ENCODE measurements at regions not wholly inside any gene's neighbourhood (a gene's known extent, or its start where the extent isn't known, plus 50 kb on each side); places are given as distances from the start of the nearest gene placed in this dataset.
"Not testable (repeated sequence)": the region's sequence is repeated elsewhere in the genome, so short reads cannot be mapped to it uniquely, and the experiment has no call there.

- DNase-seq (ENCODE audit: low spot score): not testable (repeated sequence)
Observed at GRCh38 chr4:102397056-102397455, 51.8 kb upstream of the SLC39A8 start.

- DNase-seq (ENCODE audit: low spot score): no peak
Observed at GRCh38 chr4:102399021-102399420, 53.7 kb upstream of the SLC39A8 start.

GRCh38 chr4:102400898-102401297, 55.6 kb upstream of the SLC39A8 start:
- DNase-seq (ENCODE audit: low spot score): no peak

GRCh38 chr4:102402223-102402622, 56.9 kb upstream of the SLC39A8 start:
- DNase-seq (ENCODE audit: low spot score): no peak

- DNase-seq (ENCODE audit: low spot score): no peak
Observed at GRCh38 chr4:102403116-102403515, 57.8 kb upstream of the SLC39A8 start.

- DNase-seq (ENCODE audit: low spot score): no peak
Observed at GRCh38 chr4:102404431-102404969, 59.2 kb upstream of the SLC39A8 start.

GRCh38 chr4:102405821-102406401, 60.6 kb upstream of the SLC39A8 start:
- DNase-seq (ENCODE audit: low spot score): no peak

GRCh38 chr4:102410884-102411283, 65.6 kb upstream of the SLC39A8 start:
- DNase-seq (ENCODE audit: low spot score): not testable (repeated sequence)

- no peak for DNase-seq (ENCODE audit: low spot score)
Observed at GRCh38 chr4:102411408-102411807, 66.1 kb upstream of the SLC39A8 start.

- no peak for DNase-seq (ENCODE audit: low spot score)
Observed at GRCh38 chr4:102416765-102417164, 71.5 kb upstream of the SLC39A8 start.

GRCh38 chr4:102420563-102421398, 75.5 kb upstream of the SLC39A8 start:
- DNase-seq (ENCODE audit: low spot score): no peak

GRCh38 chr4:102422843-102423242, 77.6 kb upstream of the SLC39A8 start:
- no peak for DNase-seq (ENCODE audit: low spot score)

GRCh38 chr4:102423375-102423774, 77.8 kb upstream of the NFKB1 start:
- no peak for DNase-seq (ENCODE audit: low spot score)

GRCh38 chr4:102427371-102427998, 73.7 kb upstream of the NFKB1 start:
- no peak for DNase-seq (ENCODE audit: low spot score)

- DNase-seq (ENCODE audit: low spot score): no peak
Observed at GRCh38 chr4:102428122-102428521, 73.0 kb upstream of the NFKB1 start.

GRCh38 chr4:102429553-102429952, 71.6 kb upstream of the NFKB1 start:
- no peak for DNase-seq (ENCODE audit: low spot score)

GRCh38 chr4:102430461-102430910, 70.7 kb upstream of the NFKB1 start:
- no peak for DNase-seq (ENCODE audit: low spot score)

GRCh38 chr4:102431608-102431961, 69.6 kb upstream of the NFKB1 start:
- no peak for DNase-seq (ENCODE audit: low spot score)

- no peak for DNase-seq (ENCODE audit: low spot score)
Observed at GRCh38 chr4:102437111-102437510, 64.0 kb upstream of the NFKB1 start.

- no peak for DNase-seq (ENCODE audit: low spot score)
Observed at GRCh38 chr4:102438396-102439235, 62.5 kb upstream of the NFKB1 start.

- no peak for DNase-seq (ENCODE audit: low spot score)
Observed at GRCh38 chr4:102439236-102439614, 61.9 kb upstream of the NFKB1 start.

- DNase-seq (ENCODE audit: low spot score): no peak
Observed at GRCh38 chr4:102439812-102440211, 61.3 kb upstream of the NFKB1 start.
